HG03045 (cell line): ENCODE measurements at regions not wholly inside any gene's neighbourhood (a gene's known extent, or its start where the extent isn't known, plus 50 kb on each side); places are given as distances from the start of the nearest gene placed in this dataset.

Experiments
- ATAC-seq: cut with Tn5 transposase; IDR thresholded peaks from one replicate; pipeline ENCODE4 v1.9.1; 2021; ENCODE audit warnings: mild to moderate bottlenecking, moderate library complexity; ENCODE audit not compliant: unreplicated experiment

DNA sequence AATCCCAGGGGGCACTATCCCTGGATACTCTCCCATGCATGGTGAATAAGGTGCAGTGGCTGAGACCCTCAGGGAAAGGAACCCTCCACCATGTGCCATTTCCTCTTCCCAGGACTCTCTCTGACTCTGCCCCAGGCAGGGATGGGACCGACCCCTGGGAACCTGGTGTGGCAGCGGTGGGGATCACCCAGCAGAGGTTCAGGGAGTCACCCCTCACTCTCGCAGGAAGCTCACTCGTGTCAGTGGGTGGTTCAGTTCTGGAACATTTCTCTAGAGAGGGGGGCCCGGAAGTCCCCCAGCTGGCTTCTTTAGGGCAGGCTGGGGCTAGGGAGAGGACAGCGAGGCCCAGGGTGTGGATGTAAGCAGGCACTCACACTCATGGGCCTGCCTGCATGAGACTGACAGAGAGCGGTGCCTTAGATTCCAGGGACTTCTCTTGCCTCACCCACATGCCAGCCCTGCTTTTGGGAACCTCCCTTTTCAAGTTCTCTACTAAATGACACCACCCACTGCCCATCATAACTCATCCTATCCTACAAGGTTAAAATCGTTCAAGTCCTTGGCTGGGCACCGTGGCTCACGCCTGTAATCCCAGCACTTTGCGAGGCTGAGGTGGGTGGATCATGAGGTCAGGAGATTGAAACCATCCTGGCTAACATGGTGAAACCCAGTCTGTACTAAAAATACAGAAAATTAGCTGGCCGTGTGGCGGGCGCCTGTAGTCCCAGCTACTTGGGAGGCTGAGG lies 109.7 kb upstream of the SDK2 start:
- no peak for ATAC-seq

DNA sequence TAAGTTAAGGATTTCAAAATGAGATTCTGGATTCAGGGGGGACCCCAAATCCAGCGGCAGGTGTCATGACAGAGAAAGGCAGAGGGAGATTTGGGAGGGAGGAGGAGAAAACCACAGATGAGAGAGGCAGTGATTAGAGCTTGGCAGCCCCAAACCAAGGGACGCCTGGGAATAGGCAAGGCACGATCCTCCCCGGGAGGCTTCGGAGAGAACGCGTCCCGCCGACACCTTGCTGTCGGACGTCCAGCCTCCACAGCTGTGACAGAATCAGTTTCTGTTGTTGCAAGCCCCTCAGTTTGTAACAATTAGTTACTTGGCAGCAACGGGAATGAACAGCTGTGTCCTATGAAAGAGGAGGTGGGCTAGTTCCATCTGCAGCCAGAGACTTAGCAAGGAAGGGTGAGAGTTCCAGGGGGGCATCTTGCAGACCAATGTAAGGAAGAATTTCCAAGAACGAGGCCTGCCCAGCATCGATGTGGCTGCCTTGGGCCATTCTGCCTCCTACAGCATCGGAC lies 110.7 kb upstream of the SDK2 start:
- no peak for ATAC-seq

DNA sequence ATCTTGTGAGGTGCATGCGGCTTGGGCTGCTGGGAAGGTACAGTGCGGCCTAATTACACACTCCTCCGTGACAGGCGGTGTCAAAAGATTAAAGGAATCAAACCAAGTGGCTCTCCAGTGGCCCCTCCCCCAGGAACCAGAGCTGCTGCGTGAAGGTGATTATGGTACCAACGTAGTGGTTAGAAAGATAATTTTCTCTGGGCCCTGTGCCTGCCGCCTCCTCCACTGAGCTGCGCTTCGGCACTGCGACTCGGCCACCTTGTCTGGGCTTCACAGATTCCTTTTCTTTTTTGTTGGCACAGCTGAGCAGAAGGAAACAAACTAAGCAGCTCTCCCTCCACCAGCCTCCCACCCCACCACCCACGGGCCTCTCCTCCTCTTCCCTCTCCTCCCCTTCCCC lies 113.2 kb upstream of the SDK2 start:
- ATAC-seq = no peak

DNA sequence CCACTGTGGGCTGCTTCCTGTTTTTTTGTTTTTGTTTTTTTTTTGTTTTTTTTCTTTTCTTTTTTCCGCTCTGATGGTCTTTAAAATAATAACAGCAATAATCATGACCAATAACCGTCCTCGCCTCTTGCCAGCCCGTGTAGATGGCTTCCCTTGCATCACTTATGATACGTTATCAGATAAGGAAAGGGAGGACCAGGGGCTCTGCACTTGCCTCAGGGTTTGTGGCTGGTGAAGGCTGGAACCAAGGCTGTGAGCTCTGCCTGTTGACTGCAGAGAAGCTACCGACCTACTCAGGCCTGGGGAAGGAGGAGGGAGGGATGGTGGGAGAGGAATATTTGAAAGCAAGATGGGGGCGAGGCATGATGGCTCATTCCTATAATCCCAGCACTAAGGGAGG lies 114.0 kb upstream of the SDK2 start:
- ATAC-seq = no peak

DNA sequence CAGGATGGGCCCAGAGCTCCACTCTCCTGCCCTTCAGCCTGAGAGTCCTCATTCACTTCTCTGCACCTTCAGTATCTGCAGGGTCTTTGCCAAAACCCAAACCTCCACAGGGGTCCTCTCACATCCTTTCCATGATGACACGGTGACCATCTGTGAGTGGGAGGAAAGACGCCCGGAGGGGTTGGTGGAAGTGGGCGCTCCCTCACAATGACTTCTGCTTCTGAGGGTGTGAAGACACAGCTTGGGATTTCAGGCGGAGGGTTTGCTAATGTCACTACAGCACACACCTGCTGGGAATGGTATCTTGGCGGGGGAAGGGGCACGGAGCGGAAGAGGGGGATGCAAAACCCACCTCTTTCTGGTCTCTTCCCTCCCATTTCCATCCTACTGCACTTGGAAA lies 115.1 kb upstream of the SDK2 start:
- ATAC-seq = no peak

DNA sequence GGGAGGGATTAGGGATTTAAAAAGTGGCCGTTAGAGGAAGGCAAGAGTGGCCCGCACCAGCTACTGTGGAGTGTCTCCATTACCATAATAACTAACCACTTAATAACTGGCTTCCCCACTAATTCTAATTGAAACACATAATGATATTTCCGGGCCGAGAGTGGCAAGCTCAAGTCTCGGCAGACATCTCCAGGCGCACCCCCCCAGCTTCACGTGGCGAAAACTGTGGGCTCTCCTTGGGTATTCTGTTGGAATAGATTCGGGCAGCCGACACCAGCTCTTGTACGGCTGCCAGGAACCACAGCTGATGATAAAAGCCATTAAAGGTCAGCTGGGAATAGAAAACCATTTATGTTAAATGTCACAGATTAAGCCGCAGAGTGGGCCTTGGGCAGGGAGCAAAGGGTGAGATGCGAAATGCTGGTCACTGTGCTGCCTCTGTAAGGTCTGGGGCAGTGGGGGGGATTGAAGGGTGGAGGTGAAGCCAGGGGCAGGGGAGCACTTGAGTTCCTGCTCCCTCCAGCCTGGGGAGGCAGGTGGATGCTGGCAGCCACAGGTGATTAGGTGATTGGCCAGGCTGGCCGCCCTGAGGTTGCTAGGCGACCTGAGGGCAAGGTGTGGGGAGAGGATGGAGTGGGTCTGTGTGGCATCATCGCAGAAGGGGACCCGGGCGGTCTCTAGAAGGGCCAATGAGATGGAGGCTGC lies 115.6 kb upstream of the SDK2 start:
- no peak for ATAC-seq

DNA sequence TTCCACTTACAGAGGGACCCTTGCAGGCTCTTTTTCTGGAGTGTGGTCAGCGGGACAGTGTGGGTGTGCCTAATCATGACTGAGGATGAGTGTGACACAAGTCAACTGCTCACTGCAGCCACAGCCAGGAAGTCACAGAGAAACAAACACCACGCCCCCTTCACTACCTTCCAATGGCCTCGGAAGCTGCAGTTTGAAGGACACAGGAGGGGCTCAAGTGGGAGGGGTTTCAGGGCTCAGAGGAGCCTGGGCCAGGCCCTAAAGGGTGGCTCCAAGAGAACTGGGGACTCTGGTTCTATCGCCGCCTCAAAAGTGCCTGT lies 116.2 kb upstream of the SDK2 start:
- ATAC-seq = no peak

DNA sequence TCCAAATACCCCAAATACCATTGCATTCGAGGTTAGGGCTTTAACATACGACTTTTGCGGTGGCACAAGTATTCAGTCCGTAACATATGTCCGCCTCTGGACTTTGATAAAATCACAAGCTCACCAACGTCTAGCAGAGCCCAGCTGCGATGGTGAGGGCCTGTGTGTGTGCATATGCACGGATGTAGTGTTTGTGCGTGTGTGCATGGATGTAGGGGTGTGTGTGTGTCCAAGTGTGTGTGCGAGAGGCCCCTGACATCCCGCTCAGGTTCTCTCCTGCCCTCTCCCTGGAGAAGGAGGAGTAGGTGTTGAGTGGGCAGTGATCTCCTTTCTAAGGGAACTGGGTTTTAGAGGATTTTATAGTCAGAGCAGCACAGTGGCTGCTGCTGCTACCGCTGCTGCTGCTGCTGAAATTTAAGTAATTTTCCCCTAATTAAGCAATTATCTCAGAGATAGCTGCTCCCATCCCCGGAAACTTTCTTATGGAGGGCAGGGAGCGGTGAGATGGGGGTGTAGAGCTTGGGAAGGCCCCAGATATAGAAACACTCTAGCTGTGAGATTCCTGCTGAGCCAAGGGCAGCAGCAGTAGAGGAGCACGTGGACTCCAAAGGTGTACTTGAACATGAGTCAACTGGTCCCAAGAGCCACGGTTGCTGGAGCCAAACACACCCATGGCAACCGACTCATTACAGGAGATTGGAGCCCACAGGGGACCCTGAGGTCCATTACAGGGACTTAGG lies 121.7 kb upstream of the SDK2 start:
- no peak for ATAC-seq

DNA sequence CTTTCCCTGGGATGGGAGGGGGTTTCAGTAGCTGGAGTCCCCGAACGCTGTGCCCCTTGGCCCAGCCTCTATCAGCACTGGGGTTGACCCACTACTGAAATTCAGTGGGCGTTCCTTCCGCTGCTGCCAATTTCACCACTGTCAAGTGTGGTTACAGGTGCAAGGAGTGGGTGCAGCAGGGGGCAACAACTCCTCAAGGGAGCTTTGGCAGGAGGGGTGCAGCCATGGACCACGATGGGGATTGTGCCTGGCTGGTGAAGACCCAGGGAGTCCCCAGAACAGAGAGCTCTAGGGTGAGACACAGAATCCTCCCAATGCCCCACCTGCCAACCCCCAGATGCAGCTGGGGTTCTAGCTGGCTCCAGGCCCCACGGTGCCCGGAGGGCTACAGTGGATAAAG lies 123.5 kb upstream of the SDK2 start:
- no peak for ATAC-seq

DNA sequence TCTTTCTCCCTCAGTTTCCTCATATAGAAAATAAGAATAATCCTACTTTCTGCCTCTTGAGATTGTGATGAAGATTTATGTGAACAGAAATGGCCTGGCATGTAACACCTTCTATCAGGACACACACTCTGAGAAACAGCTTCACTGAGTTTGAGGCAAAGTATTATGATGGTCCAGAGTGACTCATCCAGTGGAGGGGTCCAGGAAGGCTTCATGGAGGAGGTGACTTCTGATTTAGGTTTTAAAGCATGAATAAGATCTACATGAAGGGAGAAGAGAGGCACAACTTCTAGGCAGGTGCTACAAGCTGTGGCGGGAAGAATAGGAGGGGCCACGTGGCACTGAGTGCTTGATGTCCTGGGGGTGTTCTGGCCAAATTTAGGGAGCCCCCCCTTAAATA lies 124.4 kb upstream of the SDK2 start:
- ATAC-seq = no peak

DNA sequence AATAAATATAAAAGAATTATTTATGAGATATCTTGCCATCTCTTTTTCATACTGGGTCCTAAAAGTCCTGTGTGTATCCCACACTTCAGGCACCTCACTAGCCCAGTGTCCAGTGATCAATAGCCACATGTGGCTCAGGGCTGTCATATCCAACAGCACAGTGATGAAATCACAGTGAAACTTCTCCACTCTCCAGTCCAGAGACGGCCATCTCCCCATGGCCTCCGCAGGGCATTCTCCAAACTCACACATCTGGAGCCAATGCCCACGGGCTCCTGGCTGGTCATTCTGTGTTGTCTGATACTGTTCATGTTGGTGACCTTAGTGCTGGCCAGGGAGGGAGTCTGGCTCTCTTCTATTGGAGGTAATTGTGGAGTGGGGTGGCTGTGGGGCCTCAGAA lies 125.2 kb upstream of the SDK2 start:
- no peak for ATAC-seq

DNA sequence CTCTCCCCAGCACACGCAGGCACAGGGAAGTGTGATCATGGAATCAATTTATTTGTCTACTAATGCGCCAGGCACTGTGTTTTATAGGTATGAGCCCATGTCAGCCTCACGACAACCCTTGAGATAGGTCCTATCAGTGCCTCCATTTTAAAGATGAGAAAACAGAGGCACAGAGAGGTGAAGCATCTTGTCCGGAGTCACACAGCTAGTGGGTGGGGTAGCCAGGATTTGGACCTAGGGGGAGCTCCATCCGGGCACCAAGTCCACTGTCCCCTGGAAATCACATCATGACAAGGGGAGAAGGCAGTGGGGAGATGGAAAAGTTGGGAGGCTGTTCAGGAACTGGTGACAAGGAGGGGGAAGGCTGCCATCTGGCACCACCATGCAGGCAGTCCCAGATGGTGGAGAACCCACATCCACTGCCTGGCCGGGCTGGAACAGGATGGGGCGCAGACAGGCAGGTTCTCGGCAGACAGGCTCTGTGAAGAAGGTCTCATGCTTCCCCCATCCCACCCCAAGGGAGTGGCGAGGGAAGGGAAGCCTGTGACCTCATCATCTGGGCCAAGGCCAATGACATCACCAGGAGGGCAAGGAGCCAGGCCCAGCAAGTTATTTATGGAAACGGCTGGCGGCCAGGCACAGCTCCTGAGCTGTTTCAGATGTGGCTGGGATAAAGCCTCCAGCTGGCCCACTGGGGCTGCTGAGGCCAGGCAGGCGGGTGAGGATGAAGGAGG lies 126.0 kb upstream of the SDK2 start:
- no peak for ATAC-seq

DNA sequence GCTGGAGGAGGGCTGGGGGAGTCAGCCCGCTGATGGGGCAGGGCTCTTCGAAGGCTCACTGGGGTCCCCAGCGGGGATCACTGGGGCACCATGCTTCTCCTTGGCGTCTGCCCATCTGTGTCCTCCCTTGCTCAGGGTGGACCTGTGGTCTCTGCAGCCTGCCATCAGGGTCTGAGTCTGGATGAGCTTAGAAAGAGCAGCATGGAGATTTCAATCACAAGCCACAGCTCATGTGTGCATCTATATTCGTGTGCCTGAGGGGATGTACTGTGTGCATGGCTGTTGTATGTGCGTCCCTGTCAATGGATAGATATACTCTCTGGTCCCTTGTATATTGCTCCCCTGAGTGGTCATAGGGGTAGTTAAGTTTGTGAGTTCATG lies 126.6 kb upstream of the SDK2 start:
- ATAC-seq = no peak

DNA sequence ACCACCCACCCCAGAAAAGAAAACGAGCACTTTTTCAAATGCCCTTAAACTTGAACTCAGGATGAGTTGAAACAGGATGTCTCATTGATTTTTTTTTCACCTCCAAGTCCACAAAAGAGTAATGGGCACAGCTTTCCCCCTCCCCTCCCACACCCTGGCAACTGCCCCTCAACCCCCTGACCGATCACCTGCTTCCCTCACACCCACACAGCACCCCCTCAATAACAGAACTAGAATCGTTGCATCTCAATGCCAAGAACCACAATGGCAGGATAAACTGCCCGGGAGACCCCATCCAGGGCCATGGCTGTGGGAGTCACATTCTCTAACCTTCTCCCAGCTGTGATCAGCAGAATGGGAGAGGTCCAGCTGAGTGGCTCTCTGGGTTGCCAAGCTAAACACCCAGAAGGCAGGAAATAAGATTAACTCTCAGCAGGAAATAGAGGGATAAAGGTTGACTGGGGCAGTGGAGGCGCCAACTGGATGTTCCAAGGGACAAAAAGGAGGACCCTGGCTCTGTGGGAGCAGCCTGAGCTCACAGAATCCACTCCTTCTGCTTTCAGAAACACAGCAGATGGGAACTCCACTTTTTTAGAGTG lies 128.0 kb upstream of the SDK2 start:
- no peak for ATAC-seq

DNA sequence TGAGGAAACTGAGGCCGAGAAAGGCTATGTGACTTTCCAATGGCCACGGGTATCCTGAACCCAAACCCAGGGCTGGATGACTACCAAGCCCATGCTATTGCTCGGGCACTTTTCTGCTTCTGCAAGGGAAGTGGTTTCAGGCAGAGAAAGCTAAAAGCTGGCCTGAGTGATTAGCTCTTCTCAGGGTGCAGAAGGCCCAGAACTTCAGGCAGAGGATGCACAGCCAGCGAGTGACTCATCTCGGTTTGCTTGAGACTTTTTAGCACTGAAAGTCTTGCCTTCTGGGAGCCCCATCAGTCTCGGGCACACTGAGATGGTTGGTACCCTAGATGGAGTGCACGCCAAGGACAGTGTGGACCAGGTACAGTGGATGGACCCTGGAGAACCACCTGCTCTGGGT lies 129.5 kb upstream of the SDK2 start:
- ATAC-seq = no peak

DNA sequence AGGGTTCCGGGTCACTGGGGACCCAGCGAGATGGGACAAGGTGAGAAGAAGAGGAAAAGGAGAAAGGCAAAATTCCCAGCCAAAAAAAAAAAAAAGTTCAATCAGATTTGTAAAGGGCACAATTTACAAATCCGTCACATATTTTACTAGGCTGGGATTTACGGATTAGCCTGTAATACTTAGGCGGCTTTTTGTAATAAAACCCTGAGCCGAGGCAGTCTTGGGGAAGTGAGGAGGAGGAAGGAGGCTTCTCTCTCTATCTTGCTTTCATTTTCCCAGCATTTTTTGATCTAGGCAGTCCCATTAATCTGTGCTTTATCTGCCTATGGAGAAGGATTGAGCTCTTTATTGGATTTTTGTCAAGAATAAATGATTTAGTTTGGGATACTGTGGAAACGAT lies 130.6 kb upstream of the SDK2 start:
- ATAC-seq = no peak

DNA sequence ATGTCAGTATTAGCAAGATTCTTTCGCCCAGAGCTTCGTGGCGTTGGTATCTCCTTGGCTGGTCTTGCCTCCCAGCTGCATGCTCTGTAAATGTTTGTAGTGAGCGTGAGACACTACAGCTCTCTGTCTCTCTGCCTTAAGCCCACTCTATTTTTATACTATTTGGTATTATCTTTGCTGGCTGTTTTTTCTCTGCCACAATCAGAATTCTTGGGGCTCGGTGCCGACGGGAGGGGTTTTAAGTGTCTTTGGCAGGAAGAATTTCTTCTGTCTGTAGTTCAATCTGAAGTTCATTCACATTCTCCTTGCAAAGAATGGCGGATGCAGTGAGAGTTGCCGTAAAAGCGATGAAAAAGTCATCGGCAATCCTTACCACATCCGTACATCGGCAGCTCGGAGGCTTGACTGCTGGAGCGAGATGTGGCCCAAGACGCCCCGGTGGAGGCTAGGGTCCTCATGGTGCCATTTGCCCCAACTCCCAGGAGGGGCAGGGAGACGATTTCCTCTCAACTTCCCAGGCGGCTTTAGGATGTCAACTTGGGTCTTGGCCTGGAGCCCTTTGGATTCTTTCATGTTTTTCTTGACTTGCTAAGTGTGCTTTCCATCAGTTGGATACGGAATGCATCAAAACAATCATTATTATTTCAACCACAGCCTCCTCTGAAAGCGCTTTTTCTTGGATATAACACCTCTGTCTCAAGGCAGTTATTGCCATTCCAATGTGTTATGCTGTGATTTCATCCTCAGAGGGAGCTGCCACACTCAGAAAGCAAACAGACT lies 132.3 kb upstream of the SDK2 start:
- no peak for ATAC-seq

DNA sequence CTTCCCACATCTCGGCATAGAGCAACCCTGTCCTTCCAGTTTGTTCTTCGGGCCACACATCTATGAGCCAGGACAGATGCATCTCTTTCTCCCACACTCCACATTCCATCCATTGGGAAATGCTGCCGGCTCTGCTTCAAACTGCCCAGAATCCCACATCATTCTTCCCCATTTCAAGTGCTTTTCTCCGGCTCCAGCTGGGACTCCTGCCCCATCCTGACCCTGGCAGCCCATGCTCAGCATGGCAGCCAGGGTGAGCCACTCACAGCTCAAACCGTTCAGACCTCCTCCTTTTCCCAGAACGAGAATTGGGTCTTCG lies 132.8 kb upstream of the SDK2 start:
- no peak for ATAC-seq

DNA sequence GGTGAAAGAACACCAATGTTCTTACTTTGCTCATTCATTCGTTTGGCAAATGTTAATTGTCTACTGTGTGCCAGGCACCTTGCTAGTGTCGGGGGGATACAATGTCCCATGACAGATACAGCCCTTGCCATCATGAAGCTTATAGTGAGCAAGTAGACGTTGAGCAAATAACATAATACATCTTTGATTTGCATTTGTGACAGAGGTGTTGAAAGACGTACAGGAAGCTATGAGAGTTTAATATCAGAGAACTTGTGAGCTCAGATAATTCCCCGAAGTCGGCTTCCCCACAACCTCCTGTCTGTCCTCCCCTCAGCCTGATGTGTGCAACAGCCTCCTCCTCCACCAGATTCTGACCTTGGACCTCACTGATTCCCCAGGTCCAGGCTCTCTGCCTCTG lies 138.0 kb upstream of the SDK2 start:
- ATAC-seq = no peak

DNA sequence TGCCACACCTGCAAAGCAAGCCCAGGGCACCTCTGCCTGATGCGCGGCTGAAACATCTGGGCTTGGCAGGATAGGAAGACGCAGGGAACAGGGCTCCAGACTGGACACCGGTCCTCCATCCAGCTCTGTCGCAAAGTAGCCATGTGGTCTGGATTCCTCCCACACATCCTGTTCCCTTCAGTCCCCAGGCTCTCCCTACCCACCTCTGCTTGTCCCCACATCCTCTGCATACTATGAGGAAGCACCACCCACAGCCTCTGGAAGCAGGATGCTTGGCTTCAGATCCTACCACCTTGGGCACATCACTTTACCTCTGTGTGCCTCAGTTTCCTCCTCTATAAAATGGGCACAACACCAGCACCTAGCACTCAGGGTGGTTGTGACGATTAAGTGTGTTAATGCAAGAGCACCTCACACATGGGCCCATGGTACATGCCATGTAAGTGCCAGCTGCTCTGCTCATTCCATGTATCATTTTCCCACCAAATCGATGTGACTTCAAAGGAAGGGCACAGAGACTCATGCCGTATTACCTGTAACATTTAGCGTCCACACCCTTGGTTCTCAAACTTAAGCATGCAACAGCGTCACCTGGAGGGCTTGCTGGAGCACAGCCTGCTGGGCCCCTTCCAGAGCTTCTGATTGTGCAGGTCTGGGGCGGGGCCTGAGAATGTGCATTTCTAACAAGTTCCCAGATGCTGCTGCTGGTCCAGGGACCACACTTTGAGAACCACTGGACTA lies 138.6 kb upstream of the SDK2 start:
- ATAC-seq = no peak
